ENCODE measurements at regions not wholly inside any gene's neighbourhood (a gene's known extent, or its start where the extent isn't known, plus 50 kb on each side); places are given as distances from the start of the nearest gene placed in this dataset.
A peak's percentile ranks its signal among the peaks of the same experiment; 100 is the strongest.
"Not testable (repeated sequence)": the region's sequence is repeated elsewhere in the genome, so short reads cannot be mapped to it uniquely, and the experiment has no call there.

- Histone ChIP-seq H3K27ac (no peak overlapping the region), H3K36me3 (ENCODE audit: insufficient read depth in 1 of 2, low read depth in 1 of 2) (no peaks in the 10 kb centered on the region), H3K9me3 (no peaks in the 10 kb centered on the region), H3K27me3 (ENCODE audit: insufficient read depth in 3 of 3, low read length in 2 of 3) (no peaks in the 10 kb centered on the region), H3K4me3 (no peak overlapping the region), H3K4me1 (no peaks in the 10 kb centered on the region)
- ATAC-seq (no peak), DNase-seq (no peak)
- no peak for TF ChIP-seq CTCF (IDR thresholded peaks at IDR 0.05)
- intact Hi-C loops (cut with DNase I), result no loop called here
- WGBS, 3 donors, result 80 to 87% (median 81%) methylated on average over 7 of the region's 7 CpGs
These were observed 72.1 kb downstream of the COPRS start for GRCh38 chr17:31786796-31787481.

- intact Hi-C loops (cut with DNase I), result no loop called here
- DNase-seq (no peak), ATAC-seq (no peak)
- Histone ChIP-seq H3K9me3 (no peaks in the 10 kb centered on the region), H3K4me3 (no peak overlapping the region), H3K36me3 (ENCODE audit: insufficient read depth in 1 of 2, low read depth in 1 of 2) (no peaks in the 10 kb centered on the region), H3K27me3 (ENCODE audit: insufficient read depth in 3 of 3, low read length in 2 of 3) (no peaks in the 10 kb centered on the region), H3K4me1 (no peaks in the 10 kb centered on the region), H3K27ac (no peak overlapping the region)
- 93 to 100% (median 97%) methylated on average over 1 of the region's 1 CpG for WGBS, 3 donors
- TF ChIP-seq CTCF (IDR thresholded peaks at IDR 0.05), result no peak
These were observed 78.6 kb downstream of the COPRS start for GRCh38 chr17:31780483-31780882.

GRCh38 chr17:31778523-31778922 is 80.5 kb downstream of the COPRS start:
- WGBS, 3 donors, result 52 to 60% (median 59%) methylated on average over 4 of the region's 4 CpGs
- intact Hi-C loops (cut with DNase I), result no loop called here
- Histone ChIP-seq H3K4me3 (no peak overlapping the region), H3K4me1 (no peaks in the 10 kb centered on the region), H3K36me3 (ENCODE audit: insufficient read depth in 1 of 2, low read depth in 1 of 2) (no peaks in the 10 kb centered on the region), H3K9me3 (no peaks in the 10 kb centered on the region), H3K27me3 (ENCODE audit: insufficient read depth in 3 of 3, low read length in 2 of 3) (no peaks in the 10 kb centered on the region), H3K27ac (no peak overlapping the region)
- ATAC-seq (peak in 1 of 4 donors; percentile 38), DNase-seq (no peak)
- TF ChIP-seq CTCF (IDR thresholded peaks at IDR 0.05), result no peak

- ATAC-seq; H3K4me3 ChIP-seq; H3K27ac ChIP-seq; DNase-seq; H3K27me3 ChIP-seq (ENCODE audit: insufficient read depth in 3 of 3, low read length in 2 of 3); H3K4me1 ChIP-seq; H3K36me3 ChIP-seq (ENCODE audit: insufficient read depth in 1 of 2, low read depth in 1 of 2); H3K9me3 ChIP-seq; intact Hi-C loops (cut with DNase I): not testable (repeated sequence)
- 90 to 96% (median 90%) methylated on average over 3 of the region's 3 CpGs for WGBS, 3 donors
These were observed 87.7 kb downstream of the COPRS start for GRCh38 chr17:31771328-31771727.

- intact Hi-C loops (cut with DNase I); H3K9me3 ChIP-seq; H3K4me1 ChIP-seq; H3K36me3 ChIP-seq (ENCODE audit: insufficient read depth in 1 of 2, low read depth in 1 of 2); DNase-seq; H3K4me3 ChIP-seq; ATAC-seq; H3K27me3 ChIP-seq (ENCODE audit: insufficient read depth in 3 of 3, low read length in 2 of 3); H3K27ac ChIP-seq: not testable (repeated sequence)
- WGBS, 3 donors, result 92 to 96% (median 95%) methylated on average over 3 of the region's 3 CpGs
These were observed 88.5 kb downstream of the COPRS start for GRCh38 chr17:31770501-31770900.

GRCh38 chr17:31761836-31762510 is 97.1 kb downstream of the COPRS start:
- not testable (repeated sequence) for H3K9me3 ChIP-seq

More at GRCh38 chr17:31761836-31762510, 97.1 kb downstream of the COPRS start:
- 82 to 89% (median 83%) methylated on average over 7 of the region's 7 CpGs for WGBS, 3 donors
- H3K4me1 ChIP-seq; ATAC-seq; H3K4me3 ChIP-seq; DNase-seq; H3K36me3 ChIP-seq (ENCODE audit: insufficient read depth in 1 of 2, low read depth in 1 of 2); H3K27ac ChIP-seq; H3K27me3 ChIP-seq (ENCODE audit: insufficient read depth in 3 of 3, low read length in 2 of 3); intact Hi-C loops (cut with DNase I): not testable (repeated sequence)

Measured in psoas muscle (tissue), 7 donors.